ENCODE measurements at regions not wholly inside any gene's neighbourhood (a gene's known extent, or its start where the extent isn't known, plus 50 kb on each side); places are given as distances from the start of the nearest gene placed in this dataset.

DNA sequence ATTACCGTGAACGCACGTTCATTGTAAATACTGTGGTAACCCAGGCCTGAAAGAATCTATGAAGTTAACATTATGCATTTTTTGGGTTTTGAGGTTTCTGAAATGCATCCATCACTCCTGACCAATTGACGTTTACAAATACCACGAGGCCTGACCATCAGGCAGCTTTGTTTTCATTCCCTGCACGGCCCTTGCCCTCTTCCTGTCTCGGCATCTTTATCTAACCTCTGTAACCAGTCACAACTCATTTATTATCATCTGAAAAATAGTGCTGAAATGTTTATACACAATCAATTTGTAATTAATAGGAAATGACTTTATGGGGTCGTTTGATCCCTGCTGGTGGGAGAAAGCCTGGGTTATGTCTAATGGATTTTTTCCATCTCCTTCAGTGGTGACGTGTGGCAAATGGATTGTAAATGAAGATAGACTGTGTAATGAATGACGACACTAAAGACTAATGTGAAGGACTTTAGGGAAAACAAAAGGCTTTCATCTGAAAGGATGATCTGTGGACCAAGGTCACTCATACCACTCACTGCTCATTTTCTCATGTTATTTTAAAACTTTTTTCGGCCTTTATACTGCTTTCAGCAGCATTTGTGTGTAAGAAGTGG, 102.7 kb upstream of the SORBS2 start:
- TF ChIP-seq POLR2AphosphoS5 (IDR thresholded peaks at IDR 0.05) (no peak), POLR2A (IDR thresholded peaks at IDR 0.05) (no peak), EP300 (IDR thresholded peaks at IDR 0.05) (no peak)
- TF ChIP-seq, protein P1, sequence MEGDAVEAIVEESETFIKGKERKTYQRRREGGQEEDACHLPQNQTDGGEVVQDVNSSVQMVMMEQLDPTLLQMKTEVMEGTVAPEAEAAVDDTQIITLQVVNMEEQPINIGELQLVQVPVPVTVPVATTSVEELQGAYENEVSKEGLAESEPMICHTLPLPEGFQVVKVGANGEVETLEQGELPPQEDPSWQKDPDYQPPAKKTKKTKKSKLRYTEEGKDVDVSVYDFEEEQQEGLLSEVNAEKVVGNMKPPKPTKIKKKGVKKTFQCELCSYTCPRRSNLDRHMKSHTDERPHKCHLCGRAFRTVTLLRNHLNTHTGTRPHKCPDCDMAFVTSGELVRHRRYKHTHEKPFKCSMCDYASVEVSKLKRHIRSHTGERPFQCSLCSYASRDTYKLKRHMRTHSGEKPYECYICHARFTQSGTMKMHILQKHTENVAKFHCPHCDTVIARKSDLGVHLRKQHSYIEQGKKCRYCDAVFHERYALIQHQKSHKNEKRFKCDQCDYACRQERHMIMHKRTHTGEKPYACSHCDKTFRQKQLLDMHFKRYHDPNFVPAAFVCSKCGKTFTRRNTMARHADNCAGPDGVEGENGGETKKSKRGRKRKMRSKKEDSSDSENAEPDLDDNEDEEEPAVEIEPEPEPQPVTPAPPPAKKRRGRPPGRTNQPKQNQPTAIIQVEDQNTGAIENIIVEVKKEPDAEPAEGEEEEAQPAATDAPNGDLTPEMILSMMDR (IDR thresholded peaks at IDR 0.05) = no peak
- no peak for DNase-seq
- intact Hi-C loops (cut with DNase I; ENCODE audit: low total_unique reads) = no loop called here
- H3K27ac ChIP-seq = no peak overlapping the region
- no peak overlapping the region for H3K4me3 ChIP-seq
- no peaks in the 10 kb centered on the region for H3K27me3 ChIP-seq
- WGBS, 5 donors = 62 to 81% (median 76%) methylated on average over 11 of the region's 11 CpGs
- H3K4me1 ChIP-seq = no peaks in the 10 kb centered on the region
- no peaks in the 10 kb centered on the region for H3K36me3 ChIP-seq
- H3K9me3 ChIP-seq = no peaks in the 10 kb centered on the region

DNA sequence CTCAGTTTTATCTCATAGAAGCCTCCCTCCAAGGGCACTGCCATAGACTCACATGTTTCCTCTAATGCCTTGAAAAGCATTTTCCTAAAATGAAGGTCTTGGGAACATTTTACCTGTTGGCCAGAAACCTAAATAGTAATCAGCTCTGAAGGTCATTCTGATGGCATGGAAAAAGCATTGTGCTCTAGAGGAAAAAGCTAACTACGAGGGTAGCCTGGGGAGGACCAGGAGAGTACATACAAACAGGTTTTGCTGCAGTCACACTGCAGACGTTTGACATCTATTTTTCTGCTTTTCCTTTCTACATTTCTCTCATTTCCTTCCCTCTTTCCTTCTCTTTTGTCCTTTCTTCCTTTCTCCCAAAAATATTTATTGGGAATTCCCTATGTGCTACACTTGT, 103.3 kb upstream of the SORBS2 start:
- intact Hi-C loops (cut with DNase I; ENCODE audit: low total_unique reads) = no loop called here

DNA sequence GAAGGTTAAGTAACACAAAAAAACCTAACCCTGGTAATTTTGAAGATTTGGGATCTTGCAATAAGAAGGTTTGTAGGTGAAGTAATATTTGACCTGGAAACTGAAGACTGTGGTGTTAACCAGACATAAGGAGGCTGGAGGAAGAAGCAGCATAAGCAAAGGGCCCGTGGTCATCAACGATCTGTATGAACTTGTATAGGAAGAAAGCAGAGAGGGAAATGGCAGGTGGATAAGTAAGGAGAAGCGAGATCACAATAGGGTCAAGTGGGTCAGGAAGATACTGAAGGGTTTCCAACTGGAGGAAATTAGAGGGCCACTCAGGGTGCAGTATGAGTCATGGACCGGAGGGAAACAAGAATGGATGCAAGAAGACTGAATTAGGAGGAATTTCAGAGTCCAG, 103.8 kb upstream of the SORBS2 start:
- TF ChIP-seq POLR2AphosphoS5 (IDR thresholded peaks at IDR 0.05) (no peak), EP300 (IDR thresholded peaks at IDR 0.05) (no peak), POLR2A (IDR thresholded peaks at IDR 0.05) (no peak)
- TF ChIP-seq, protein P1 (IDR thresholded peaks at IDR 0.05) = no peak
- Histone ChIP-seq H3K4me1 (no peaks in the 10 kb centered on the region), H3K36me3 (no peaks in the 10 kb centered on the region), H3K27me3 (no peaks in the 10 kb centered on the region), H3K27ac (no peak overlapping the region), H3K4me3 (no peak overlapping the region), H3K9me3 (no peaks in the 10 kb centered on the region)
- intact Hi-C loops (cut with DNase I; ENCODE audit: low total_unique reads) = no loop called here
- DNase-seq = no peak
- 84 to 93% (median 88%) methylated on average over 4 of the region's 4 CpGs for WGBS, 5 donors

More for the DNA sequence above, 103.3 kb upstream of the SORBS2 start:
- TF ChIP-seq POLR2A (IDR thresholded peaks at IDR 0.05) (no peak), POLR2AphosphoS5 (IDR thresholded peaks at IDR 0.05) (no peak), EP300 (IDR thresholded peaks at IDR 0.05) (no peak)
- TF ChIP-seq, protein P1 (IDR thresholded peaks at IDR 0.05) = no peak
- Histone ChIP-seq H3K9me3 (no peaks in the 10 kb centered on the region), H3K36me3 (no peaks in the 10 kb centered on the region), H3K27ac (no peak overlapping the region), H3K27me3 (no peaks in the 10 kb centered on the region), H3K4me3 (no peak overlapping the region), H3K4me1 (no peaks in the 10 kb centered on the region)
- 22 to 38% (median 27%) methylated on average over 2 of the region's 2 CpGs for WGBS, 5 donors
- DNase-seq = no peak

DNA sequence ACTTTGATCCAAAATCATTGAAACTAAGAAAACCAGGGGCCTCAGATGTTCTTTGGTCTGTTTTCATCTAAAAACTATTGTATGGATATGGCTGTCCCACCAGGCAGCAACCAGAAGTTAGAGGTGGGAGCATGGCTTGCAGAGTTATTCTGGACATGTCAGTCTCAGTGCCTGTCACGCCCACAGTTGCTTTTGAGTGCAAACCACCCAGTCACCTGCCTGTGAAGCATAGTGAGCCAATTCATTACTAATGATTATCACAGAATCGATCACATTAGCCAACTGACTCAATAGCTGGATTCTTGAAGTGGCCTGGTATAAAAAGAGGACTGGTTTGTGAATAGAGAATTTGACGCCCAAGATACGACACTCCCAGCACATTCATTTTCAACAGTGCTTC, 104.2 kb upstream of the SORBS2 start:
- no peak overlapping the region for H3K4me3 ChIP-seq
- no peaks in the 10 kb centered on the region for H3K9me3 ChIP-seq
- WGBS, 5 donors = 85 to 92% (median 86%) methylated on average over 4 of the region's 4 CpGs
- no peak overlapping the region for H3K27ac ChIP-seq
- H3K27me3 ChIP-seq = no peaks in the 10 kb centered on the region
- H3K36me3 ChIP-seq = no peaks in the 10 kb centered on the region
- no peak for TF ChIP-seq EP300 (IDR thresholded peaks at IDR 0.05)
- TF ChIP-seq, protein P1 (IDR thresholded peaks at IDR 0.05) = no peak
- no peak for TF ChIP-seq POLR2A (IDR thresholded peaks at IDR 0.05)
- TF ChIP-seq POLR2AphosphoS5 (IDR thresholded peaks at IDR 0.05) = no peak
- peaks cover 0 to 1% (median 0%) of the 10 kb centered on the region in 4 donors for H3K4me1 ChIP-seq
- intact Hi-C loops (cut with DNase I; ENCODE audit: low total_unique reads) = no loop called here
- DNase-seq = no peak
